Transverse colon (tissue), 4 donors: ENCODE measurements at regions not wholly inside any gene's neighbourhood (a gene's known extent, or its start where the extent isn't known, plus 50 kb on each side); places are given as distances from the start of the nearest gene placed in this dataset.

Experiments used
- DNase-seq: peaks from one replicate; pipeline ENCODE4 v3.0.0-alpha.2; 2019
- H3K27ac ChIP-seq, 4 donors: fragments of 200-600 bp; sonication (generic); 2 replicates each; pipeline ENCODE4 v1.5.1; 2016 to 2018; ENCODE audit warnings: inconsistent platforms in 4 of 4
- H3K27me3 ChIP-seq: fragments of 200-600 bp; sonication (generic); 2 replicates; pipeline ENCODE4 v1.5.1; 2017; ENCODE audit warnings: inconsistent platforms
- H3K36me3 ChIP-seq, 4 donors: fragments of 200-600 bp; sonication (generic); 2 replicates each; pipeline ENCODE4 v1.5.1; 2017 to 2019; ENCODE audit warnings: inconsistent platforms in 4 of 4
- H3K4me1 ChIP-seq, 4 donors: fragments of 200-600 bp; sonication (generic); 2 replicates each; pipeline ENCODE4 v1.5.1; 2017 to 2020; ENCODE audit warnings: inconsistent platforms in 4 of 4
- H3K4me3 ChIP-seq, 4 donors: fragments of 200-600 bp; sonication (generic); 1 replicate in 1 of 4; 2 replicates in 3 of 4; pipeline versions ENCODE4 v1.5.1 to v1.6.1; 2017 to 2019; ENCODE audit warnings: inconsistent platforms in 4 of 4
- H3K9me3 ChIP-seq, 2 donors: fragments of 200-600 bp; sonication (generic); 2 replicates each; pipeline ENCODE4 v1.5.1; 2017 to 2019; ENCODE audit warnings: inconsistent platforms in 2 of 2
- EP300 ChIP-seq: sonication (generic); formaldehyde crosslinking; IDR thresholded peaks from one replicate; pipeline ENCODE4 v1.6.1; 2017; ENCODE audit warnings: antibody characterized with exemption, low read depth
- POLR2A ChIP-seq: fragments of 450-650 bp; IDR thresholded peaks from one replicate; pipeline ENCODE4 v1.6.1; 2016; ENCODE audit warnings: antibody characterized with exemption, mild to moderate bottlenecking, moderate library complexity
- POLR2AphosphoS5 ChIP-seq, 3 donors: sonication (generic); formaldehyde crosslinking; IDR thresholded peaks; one replicate each; pipeline ENCODE4 v1.6.1; 2016; ENCODE audit warnings: antibody characterized with exemption in 3 of 3
- WGBS, 2 donors: methylation state at CpG; one replicate each; pipeline ENCODE4 v1.1.5; 2018; ENCODE audit warnings: low coverage in 1 of 2; 5-methylcytosine and 5-hydroxymethylcytosine counted together
- in situ Hi-C, 4 donors: fragments of 200-750 bp; cut with MboI; loops; one replicate each; pipeline versions ENCODE4 v1.15.0 to v1.15.1; 2017; ENCODE audit warnings: low sequenced_read_pairs in 3 of 4, low pct_ligation_motif_present in 1 of 4, low pct_unique_long_range_greater_than_20kb in 1 of 4
- intact Hi-C: fragments of 100-400 bp; cut with DNase I; formaldehyde crosslinking; loops from one replicate; pipeline ENCODE4 v1.15.1; 2023; ENCODE audit warnings: low total_unique reads
- TF ChIP-seq, protein P1 (sequence below), 5 experiments: fragments of 200-600 bp in 3 of 5; fragments of 450-650 bp in 2 of 5; sonication (generic) in 3 of 5; IDR thresholded peaks; 1 replicate in 2 of 5; 2 replicates in 3 of 5; pipeline ENCODE4 v1.5.1; 2016 to 2017; ENCODE audit warnings: antibody characterized with exemption in 5 of 5, inconsistent platforms in 3 of 5, mild to moderate bottlenecking in 2 of 5, moderate library complexity in 1 of 5

DNA sequence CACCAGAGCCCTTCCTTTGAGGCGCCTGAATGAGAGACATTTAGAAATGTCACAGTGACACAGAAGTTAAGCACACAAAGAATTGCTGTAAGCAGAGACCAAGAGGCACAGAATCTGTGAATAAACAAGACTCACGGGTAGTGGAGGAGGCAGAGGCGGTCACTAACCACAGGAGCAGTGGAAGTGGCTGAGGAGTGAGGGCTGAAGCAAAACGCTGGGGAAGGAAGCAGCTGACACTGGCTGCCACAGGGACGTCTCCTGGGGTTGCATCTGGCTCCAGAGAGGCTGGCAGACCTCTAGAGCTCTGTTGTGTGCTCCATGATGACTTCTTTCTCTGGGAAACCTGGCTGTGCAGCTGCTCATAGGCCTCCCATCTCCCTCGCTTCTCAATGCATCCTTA is 65.0 kb upstream of the SLC2A12 start:
- 33 to 54% methylated on average over 2 to 6 of the region's 6 CpGs for WGBS, 2 donors

DNA sequence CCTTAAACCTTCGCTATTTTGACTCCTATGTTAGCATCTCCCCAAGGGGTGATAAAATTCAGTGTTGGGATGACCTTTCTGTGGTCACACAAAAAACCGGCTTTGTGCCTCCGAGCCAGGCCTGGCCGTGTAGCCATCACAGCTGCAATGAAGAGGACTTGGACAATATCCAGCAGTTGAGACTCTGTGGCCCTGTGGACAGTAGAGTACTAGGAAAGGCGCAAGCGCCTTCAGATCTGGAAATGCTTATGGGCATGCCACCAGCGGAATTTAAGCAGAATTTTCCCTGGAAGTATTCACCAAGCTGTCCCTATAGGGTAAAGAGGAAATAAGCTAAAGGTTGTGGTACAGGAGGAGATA is 63.3 kb upstream of the SLC2A12 start:
- Histone ChIP-seq H3K4me3 (no peak overlapping the region), H3K4me1 (no peaks in the 10 kb centered on the region), H3K36me3 (no peaks in the 10 kb centered on the region), H3K9me3 (no peaks in the 10 kb centered on the region), H3K27ac (no peak overlapping the region), H3K27me3 (peaks cover 5% of the 10 kb centered on the region)
- intact Hi-C loops (no loop called here), in situ Hi-C loops (no loop called here)
- WGBS, 2 donors, result 63 to 81% methylated on average over 4 to 7 of the region's 7 CpGs
- TF ChIP-seq EP300 (no peak), POLR2AphosphoS5 (IDR thresholded peaks at IDR 0.05) (no peak), POLR2A (no peak)
- TF ChIP-seq, protein P1, sequence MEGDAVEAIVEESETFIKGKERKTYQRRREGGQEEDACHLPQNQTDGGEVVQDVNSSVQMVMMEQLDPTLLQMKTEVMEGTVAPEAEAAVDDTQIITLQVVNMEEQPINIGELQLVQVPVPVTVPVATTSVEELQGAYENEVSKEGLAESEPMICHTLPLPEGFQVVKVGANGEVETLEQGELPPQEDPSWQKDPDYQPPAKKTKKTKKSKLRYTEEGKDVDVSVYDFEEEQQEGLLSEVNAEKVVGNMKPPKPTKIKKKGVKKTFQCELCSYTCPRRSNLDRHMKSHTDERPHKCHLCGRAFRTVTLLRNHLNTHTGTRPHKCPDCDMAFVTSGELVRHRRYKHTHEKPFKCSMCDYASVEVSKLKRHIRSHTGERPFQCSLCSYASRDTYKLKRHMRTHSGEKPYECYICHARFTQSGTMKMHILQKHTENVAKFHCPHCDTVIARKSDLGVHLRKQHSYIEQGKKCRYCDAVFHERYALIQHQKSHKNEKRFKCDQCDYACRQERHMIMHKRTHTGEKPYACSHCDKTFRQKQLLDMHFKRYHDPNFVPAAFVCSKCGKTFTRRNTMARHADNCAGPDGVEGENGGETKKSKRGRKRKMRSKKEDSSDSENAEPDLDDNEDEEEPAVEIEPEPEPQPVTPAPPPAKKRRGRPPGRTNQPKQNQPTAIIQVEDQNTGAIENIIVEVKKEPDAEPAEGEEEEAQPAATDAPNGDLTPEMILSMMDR (IDR thresholded peaks at IDR 0.05), result no peak
- no peak for DNase-seq

More for the DNA sequence above, 65.0 kb upstream of the SLC2A12 start:
- intact Hi-C loops, result no loop called here
- Histone ChIP-seq H3K27ac (no peak overlapping the region), H3K4me1 (no peaks in the 10 kb centered on the region), H3K9me3 (no peaks in the 10 kb centered on the region), H3K27me3 (peaks cover 5% of the 10 kb centered on the region), H3K36me3 (no peaks in the 10 kb centered on the region), H3K4me3 (no peak overlapping the region)
- in situ Hi-C loops, result no loop called here
- DNase-seq, result no peak
- TF ChIP-seq POLR2A, result no peak
- no peak for TF ChIP-seq EP300
- no peak for TF ChIP-seq POLR2AphosphoS5 (IDR thresholded peaks at IDR 0.05)
- TF ChIP-seq, protein P1 (IDR thresholded peaks at IDR 0.05), result no peak

DNA sequence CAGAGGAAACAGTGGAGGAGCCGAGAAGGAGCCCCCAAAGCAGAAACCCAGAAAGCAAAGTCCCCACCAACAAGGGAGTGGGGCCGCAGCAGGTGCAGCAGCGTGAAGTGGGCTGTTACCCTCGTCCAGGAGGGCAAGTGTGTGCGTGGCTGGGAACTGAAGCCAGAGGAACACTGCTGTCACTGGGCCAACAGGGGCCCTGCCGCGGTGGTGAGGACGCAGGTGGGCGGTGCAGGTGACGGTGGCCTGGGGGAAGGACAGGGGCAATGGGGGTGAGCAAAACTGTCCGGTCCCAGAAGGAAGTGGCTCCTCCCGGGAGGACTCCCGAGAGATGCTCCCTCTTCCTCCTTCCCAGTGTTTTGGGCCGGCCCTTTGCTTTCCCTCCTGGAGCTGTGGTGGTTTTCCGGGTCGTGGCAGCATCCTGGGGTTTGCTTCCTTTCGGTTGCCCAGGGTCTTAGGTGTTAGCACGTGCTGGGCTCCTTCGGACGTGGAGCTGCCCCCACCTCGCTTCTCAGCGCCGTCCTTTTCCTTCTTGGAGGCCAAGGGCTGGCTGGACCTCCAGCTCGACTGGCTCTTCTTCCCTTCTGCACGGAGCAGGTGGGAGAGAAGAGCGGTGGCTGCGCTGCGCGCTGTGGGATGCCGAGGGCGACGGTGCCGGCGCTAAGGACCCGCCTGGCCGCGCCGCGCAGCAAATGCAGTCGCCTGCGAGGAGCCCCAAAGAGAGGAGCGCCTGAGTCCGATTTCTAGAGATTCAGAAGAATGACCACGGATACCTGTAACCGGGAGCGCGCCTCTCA is 62.7 kb upstream of the SLC2A12 start:
- Histone ChIP-seq H3K4me1 (no peaks in the 10 kb centered on the region), H3K27ac (no peak overlapping the region), H3K36me3 (no peaks in the 10 kb centered on the region), H3K27me3 (peaks cover 5% of the 10 kb centered on the region), H3K9me3 (no peaks in the 10 kb centered on the region), H3K4me3 (no peak overlapping the region)
- intact Hi-C loops (no loop called here), in situ Hi-C loops (no loop called here)
- DNase-seq, result no peak
- TF ChIP-seq, protein P1 (IDR thresholded peaks at IDR 0.05), result no peak
- WGBS, 2 donors, result 55 to 75% methylated on average over 4 to 47 of the region's 47 CpGs

DNA sequence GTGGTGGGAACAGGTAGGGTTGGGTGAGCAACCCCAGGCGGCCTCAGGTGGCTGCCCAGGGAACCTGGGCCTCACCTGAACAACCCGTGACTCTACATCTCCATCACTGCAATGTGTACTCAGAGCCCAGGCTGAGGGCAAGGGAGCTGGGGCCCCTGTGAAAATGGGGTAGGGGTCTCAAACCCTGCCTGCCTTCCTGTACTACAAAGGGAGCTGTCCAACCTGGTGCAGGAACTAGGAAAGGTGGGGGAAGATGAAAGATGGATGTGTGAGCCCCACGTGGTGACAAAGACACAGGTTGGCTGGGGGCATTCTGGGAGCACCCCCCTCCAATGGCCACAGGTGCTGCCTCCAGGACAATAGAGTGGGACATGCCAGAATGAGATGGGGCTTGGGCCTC is 62.1 kb upstream of the SLC2A12 start:
- in situ Hi-C loops, result no loop called here
- intact Hi-C loops, result no loop called here

More for the DNA sequence above, 62.1 kb upstream of the SLC2A12 start:
- H3K9me3 ChIP-seq, result no peaks in the 10 kb centered on the region
- DNase-seq, result no peak
- no peak for TF ChIP-seq POLR2AphosphoS5 (IDR thresholded peaks at IDR 0.05)
- TF ChIP-seq POLR2A, result no peak
- TF ChIP-seq, protein P1 (IDR thresholded peaks at IDR 0.05), result no peak
- TF ChIP-seq EP300, result no peak
- H3K36me3 ChIP-seq, result no peaks in the 10 kb centered on the region
- no peaks in the 10 kb centered on the region for H3K4me1 ChIP-seq
- H3K27ac ChIP-seq, result no peak overlapping the region
- H3K4me3 ChIP-seq, result no peak overlapping the region
- whole genome bisulfite sequencing, 2 donors, result 64% methylated on average over 3 of the region's 3 CpGs; no CpG with 5 or more reads in 1 of the 2 donors
- H3K27me3 ChIP-seq, result peaks cover 5% of the 10 kb centered on the region
